Suppressor macrophage (primary cell): ENCODE measurements at regions not wholly inside any gene's neighbourhood (a gene's known extent, or its start where the extent isn't known, plus 50 kb on each side); places are given as distances from the start of the nearest gene placed in this dataset.
"Not testable (repeated sequence)": the region's sequence is repeated elsewhere in the genome, so short reads cannot be mapped to it uniquely, and the experiment has no call there.

Experiments used
- DNase-seq, 4 experiments: peaks; one replicate each; pipeline ENCODE4 v3.0.0-alpha.2; 2020 to 2022

DNA sequence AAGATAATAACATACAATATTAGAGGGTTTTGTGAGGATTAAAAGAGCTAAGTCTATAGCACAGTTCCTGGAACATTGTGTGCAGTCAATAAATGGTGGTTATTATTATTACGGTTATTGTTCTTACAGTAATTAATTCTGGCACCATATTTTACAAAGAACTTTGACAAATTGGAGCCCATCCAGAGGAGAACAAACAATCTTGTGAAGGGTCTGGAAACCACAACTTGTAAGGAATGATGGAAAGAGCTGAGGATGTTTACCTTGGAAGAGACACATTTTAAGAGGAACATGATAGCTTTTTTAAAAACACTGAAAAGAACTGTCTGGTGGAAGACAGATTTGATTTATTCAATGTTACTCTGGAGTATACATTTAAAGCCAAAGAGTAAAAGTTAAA, 150.5 kb upstream of the KRR1 start:
- no peak for DNase-seq

DNA sequence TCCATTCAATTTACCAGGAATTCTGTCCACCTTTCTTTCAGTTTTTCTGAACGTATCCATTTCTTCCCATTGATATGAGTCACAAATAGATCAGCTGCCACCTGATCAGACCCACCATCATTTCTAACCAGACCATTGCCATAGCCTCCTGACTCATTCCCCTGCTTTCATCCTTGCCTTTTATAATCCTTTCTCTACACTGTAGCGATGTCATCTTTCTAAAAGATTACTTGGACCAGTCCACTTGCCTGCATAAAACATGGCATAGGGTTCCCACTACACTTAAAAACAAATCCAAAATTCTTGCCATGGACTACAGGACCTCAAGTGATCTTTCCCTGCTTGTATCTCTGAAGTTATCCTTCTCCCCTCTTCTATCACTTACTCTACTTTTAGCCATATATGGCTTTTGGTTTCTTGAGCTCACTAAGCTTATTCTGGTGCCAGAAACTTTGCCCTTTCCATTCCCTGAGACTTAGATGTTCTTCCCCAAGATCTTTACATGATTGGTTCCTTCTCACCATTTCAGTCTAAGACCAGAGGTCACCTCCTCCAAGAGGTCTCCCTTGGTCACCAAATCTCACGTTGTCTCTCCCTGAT, 149.5 kb upstream of the KRR1 start:
- no peak for DNase-seq

DNA sequence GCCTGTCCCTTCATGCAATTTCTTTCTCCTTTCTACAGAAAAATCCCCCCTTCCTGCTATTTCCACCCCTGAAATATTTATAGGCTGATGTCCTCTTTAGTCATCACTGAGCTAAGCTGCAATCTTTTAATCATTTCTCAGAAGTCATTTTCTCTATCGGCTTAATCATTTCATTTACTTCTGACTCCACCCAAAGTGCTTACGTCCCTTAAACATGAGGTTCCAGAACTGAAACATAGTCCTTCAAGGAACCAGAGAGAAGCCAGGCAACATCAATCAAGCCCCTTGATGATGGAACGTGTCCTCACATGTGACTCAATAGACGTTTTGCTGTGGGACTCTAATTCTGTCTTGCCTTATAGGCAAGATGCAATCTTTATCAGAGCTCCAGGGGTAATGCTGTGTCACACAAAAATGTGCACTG, 148.7 kb upstream of the KRR1 start:
- no peak for DNase-seq

DNA sequence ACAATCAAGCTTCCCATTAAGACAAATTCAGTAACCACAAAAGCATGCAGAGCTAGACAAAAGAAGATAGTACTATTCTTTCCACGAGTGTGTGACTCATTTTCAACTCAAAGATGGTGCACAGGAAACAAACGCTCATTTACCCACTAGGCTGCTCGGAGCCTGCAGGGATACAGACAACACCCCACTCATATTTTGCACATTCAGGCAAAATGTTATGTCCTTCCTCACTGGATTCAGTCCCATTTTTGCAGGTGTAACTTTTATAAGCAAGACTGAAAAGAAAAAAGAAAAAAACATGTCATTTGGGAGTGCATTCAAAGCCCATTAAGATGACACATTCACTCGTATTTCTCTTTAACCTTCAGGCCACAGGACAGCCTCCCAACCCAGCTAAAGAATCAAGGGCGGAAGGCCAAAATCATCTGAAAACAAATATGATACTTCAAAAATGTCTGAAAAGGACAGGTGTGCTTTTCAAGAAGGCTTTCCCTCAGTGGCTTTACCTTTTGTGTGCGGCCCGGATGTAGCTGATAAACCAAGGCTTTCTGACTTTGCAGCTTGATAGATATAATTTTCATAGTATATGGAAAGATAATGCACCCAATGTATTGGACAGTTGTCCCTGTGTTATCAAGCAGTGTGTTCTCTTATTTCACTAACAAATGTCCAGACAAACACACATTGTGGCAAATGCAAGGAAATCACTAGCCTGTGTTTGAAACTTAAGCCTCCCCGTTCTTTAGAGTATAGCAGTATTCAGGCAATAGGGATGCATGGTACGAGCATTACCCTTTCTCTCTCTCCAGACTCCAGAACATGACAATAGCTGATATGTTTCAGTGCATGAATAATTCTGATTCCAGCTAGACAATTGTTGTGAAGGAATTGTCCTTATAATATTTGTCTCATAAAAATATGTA, 147.8 kb upstream of the KRR1 start:
- DNase-seq = peak; percentile 6 to 52 (median 32)

DNA sequence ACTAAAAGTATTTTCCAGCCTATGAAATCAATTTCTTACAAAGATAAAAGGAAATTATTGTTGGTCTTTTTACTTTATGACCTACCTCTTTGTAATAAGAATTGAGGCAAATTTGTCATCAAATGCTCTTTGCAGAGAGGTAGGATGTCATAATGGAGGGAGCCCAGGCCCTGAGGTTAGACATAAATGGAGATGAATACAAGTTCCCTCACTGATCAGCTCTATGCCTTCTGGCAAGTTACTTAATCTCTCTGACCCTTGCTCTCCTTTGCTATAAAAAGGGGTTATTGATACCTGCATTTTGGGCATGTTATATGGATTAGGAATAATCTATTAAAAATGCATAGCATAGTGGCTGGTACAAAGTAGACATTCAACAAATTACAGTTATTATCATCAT, 146.9 kb upstream of the KRR1 start:
- no peak for DNase-seq

DNA sequence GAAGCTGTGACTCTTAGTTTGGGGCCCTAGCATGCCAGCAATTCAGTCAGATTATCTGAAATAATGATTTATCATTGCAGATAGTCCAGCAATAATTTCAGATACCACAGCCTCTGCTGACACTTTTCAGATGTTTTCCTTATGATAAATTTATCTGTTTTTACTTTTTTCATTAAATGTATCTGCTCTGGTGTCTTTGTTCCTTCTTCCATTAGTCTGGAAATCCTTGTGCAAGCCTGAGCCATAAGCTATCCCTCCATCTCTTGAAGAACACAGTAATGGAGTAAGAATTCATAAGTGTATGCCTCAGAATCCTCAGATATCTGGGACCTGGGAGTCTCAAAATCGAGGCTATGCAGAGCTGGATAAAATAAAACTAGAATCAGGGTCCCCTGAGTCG, 146.4 kb upstream of the KRR1 start:
- DNase-seq = no peak

DNA sequence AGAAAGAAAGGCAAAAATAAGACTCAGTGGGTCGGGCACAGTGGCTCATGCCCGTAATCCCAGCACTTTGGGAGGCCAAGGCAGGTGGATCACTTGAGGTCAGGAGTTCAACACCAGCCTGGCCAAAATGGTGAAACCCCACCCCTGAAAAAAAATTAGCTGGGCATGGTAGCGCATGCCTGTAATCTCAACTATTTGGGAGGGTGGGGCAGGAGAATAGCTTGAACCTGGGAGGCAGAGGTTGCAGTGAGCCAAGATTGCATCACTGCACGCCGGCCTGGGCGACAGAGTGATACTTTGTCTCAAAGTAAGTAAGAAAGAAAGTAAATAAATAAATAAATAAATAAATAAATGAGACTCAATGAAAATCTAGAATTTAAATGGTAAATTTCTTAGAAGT, 145.9 kb upstream of the KRR1 start:
- DNase-seq = not testable (repeated sequence)

DNA sequence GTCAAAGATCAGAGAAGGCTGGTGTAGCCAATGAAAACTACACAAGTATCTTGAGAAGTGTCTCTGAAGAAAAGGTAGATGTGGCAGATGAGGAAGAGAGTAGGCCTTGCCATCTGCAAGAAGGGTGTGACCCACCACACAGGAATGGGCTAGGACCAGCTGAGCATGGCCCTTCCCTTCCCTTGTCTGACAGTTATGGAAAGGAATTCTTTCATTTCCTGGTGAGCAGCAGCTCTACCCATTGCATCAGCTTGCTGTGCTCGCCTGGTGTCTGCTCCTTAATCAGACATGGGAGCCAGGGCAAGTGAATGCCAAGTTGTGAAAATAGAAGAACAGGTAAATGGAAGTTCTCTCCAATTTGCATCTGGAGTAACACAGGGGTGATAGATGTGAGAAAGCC, 145.2 kb upstream of the KRR1 start:
- no peak for DNase-seq

DNA sequence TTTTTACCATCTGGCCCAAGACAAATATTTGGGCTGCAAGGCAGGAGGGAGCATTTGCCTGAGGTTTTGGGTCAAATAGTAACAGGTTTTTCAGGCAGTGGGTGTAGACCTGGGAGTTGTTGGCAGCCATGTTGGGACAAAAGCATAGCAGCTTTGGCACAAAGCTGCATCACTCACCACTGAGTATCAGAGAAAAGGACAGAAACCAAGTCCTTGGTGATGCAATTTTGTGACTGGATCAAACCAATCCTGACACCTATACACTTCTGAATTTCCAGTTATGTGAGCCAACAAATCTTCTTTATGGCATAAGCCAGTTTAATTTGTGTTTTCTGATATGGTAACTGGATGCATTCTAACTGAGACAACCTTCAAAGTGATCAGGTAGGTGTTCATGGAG, 144.8 kb upstream of the KRR1 start:
- no peak for DNase-seq

DNA sequence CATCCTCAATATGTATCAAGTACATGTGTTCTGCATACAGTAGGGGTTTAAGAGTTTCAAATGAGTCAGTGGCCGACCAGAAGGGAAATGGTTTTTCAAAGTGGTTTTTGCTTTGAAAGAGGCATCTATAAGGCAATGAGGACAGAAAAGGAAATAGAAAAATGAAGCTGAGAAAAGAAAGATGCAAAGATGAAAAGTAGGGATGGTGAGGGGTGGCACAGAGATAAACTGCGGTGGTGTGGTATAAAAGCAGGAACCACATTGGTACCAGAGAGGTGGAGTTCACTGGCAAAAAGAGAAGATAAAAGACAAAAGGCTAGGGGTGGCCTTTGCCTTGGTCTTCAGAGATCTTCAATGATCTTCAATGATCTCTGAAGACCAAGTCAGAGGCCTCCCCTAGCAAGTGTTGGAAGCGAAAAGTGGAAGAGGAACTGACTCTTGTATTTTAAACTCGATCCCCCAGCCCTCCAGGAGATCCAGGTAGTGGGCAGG, 144.0 kb upstream of the KRR1 start:
- DNase-seq = no peak

DNA sequence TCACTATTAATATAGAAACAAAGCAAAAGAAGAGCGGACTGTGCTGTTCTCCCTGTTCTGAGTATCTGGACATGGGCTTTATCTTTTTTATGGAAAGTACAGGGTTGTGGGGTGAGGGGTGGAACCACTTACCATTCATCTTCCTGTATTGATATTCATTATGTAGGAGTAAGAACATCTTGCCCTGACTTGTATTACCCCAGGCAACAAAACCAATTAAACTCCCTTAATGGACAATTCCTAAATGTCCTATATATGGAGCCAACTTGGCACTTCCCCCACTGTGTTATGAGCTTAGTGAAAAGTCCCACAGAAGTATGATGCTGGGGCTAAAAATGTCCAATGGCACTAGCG, 139.9 kb upstream of the KRR1 start:
- DNase-seq = no peak

DNA sequence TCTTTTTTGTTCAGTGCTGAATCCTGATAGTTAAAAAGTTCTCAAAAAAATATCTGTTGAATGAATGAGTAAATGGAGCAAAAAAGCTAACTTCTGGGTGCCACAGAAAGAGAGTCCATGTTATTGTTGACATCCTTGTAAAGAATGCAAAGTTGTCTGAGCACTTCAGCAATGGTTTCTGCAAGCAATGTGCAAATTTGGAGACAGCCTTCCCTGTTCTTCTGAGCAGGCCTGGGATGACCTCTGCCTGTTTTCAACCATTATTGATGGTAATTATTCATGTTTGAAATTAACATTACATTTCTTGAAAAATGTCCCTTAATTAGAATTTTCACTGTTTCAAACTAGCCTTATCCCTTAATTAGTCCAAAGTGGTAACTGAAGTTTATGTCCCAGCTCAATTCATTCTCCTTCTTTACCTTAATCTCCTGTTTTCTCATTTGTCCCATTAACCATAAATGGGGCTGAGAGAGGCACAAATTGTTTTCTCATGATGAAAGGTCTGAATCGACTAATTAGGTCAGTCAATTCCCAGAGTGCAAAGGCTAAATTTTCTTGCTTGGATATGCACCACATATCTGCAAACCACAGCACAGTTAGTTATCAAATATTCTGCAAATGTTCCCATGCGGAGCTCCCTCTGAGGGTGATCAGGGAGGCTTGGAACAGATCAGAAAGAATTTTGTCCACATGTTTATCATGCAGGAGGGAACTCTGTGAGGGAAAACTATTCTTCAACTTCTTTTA, 139.4 kb upstream of the KRR1 start:
- DNase-seq = no peak

DNA sequence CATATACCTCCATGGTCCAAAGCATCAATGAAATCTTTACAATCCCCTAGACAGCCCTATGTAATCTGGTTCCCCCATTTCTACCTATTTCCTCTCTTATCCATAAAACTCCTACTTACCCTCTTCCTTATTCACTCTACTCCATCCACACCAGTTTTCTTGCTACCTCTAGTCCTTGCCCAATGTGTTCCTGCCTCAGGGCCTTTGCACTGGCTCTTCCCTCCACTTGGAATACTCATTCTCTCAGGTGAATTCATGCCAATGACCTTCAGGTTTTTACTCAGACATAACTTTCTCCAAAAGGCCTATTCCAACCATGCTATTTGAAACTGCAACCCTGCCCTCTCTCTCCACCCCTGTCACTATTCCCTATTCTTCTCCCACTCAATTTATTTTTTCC, 138.7 kb upstream of the KRR1 start:
- DNase-seq = no peak

DNA sequence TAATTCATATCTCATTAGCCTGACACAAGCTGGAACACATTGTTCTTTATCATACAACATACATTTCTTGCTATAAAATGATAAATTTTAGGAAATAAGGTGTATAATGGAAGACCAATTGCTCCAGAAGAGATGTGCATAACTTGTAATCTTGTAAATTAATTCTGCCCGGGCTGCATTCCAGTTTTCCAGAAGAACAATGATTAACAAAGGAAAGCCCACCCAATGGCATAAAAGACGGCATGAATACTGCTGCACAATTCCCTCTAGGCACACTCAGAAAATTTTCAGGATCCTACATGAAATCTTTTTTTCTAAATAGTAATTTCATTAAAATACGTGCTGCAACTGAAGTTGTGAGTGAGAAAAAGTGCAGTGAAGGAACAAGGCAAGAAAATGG, 137.4 kb upstream of the KRR1 start:
- no peak for DNase-seq

DNA sequence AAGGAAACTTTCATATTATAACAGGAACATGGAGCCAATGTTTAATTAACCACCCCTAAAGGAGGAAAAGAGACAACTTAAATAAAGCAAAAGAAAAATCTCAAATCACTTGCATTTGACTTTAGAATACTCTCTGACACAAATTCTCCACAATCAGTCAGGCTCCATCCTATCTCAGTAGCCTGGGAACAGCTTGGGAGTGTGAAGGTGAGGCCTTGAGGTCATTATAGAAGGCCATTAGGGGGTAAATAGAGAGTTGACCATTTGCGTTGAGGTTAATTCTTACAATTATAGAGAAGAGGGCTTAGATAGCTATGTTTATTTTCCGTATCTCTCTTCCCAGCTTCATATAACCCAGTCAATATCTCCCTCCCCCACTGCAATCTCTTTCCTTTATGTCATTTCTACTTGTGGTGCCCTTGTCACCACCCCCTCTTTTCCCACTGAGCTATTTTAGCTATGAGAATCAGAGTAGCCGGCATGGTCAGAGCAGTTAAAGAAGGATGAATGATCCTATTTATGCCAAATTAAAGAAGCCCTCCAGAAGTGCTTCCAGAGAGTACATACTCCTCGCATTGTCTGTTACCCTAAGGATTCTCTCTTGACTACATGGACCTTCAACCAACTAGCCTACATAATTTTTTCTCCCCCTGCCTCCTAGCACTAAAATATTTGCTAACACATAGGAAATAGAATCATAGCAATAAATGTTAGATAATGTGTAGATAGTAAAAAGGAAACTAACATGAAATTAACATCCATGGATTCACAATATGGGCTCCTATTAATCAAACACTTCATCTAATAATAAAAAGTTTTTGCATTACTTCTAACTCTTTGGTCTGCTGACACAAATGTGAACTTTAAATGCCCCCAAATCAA, 135.2 kb upstream of the KRR1 start:
- DNase-seq = no peak

DNA sequence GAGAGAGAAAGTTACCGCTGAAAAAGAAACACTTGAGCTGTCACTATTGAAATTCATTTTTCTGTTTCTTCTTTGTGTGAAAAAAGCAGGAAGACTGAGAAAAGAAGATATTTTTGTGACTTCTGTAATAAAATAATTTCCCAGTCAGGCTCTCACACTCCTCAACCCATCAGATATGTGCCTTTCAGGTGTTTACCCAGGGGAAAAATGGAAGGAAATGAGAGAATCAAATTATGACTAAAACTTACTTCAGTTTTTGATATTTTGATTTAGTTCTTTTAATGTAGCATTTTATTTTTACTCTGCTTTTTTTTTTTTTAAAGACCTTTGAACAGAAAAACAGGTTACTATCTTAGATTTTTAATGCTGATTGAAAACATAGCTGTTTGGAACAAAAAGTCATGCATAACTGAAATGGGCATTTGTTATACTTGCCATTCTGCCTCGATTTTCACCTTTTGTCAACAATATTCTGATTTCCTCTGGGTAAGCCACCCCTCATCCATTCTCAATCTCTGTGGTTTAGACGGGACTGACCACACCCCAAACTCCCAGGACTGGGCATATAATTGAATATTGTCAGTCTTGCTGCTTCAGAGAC, 133.2 kb upstream of the KRR1 start:
- no peak for DNase-seq

DNA sequence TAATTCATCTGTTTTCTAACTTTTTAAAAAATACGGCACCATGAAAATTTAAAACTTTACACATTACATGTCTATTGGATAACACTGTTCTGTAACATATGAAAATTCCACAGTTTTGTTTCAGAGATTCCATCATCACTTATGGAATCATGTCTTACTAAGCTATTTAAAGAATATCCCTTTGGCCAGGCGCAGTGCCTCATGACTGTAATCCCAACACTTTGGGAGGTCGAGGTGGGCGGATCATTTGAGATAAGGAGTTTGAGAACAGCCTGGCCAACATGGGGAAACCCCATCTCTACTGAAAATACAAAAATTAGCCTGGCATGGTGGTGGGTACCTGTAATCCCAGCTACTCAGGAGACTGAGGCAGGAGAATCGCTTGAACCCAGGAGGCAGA, 131.7 kb upstream of the KRR1 start:
- DNase-seq = not testable (repeated sequence)

DNA sequence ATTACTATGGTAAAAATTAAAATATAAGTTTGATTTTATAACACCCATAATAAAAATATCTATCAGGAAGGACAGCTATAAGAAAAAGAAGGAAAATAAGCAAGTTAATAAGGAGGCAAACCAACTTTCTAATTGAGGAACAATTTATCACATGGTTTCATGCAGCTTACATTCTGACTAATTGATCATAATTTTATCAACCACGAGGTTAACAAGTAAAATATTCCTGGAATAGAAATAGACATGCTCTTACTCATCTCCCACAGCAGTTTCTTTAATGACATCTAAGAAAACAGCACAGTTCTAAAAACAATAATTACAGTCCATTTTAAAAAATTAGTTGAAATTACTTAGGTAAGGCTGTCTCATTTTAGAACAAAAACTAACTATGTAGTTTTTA, 130.8 kb upstream of the KRR1 start:
- DNase-seq = peak in 2 of 4 experiments; percentile 25 to 44

DNA sequence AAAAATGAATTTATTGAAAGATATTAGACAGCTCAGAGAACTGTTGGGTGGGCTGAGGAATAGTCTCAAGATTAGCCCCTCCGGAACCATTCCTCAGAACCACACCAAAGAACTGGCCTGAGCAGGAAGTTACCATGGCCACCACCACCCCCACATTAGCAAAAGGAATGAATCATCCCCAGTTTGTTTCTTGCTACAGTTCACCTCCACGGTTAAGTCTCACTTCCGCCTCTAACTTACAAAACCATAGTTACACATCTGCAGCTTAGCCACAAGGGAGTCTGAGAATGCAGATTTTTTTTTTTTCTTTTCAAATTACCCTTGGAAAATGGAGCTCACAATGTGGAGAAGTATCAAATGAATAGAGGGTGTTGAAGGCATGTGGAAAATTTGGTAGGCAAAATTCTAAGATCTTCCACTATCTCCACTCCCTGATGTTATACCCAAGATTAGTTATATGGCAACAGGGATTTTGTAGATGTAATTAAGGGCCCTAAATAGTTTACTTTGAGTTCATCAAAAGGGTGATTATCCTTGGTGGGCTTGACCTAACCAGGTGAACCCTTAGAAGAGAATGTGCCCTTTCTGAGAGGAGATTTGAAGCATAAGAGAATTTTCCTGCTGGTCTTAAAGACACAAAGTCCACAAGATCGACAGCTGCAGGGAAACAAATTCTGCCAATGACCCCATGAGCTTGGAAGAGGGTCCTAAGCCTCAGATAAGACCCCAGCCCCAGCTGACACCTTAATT, 129.8 kb upstream of the KRR1 start:
- DNase-seq = peak; percentile 24 to 80 (median 56)

DNA sequence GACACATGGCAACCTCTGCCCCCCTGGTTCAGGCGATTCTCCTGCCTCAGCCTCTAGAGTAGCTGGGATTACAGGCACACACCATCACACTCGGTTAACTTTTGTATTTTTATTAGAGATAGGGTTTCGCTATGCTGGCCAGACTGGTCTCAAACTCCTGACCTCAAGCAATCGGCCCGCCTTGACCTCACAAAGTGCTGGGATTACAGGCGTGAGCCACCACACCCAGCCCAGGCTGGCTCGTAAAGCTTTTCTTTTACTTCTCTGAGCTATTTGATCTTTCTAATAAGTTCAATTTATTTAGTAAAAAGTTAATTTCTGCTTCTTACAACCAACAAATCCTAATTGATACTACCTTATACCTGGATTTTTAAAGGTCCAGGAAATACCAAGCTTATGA, 127.4 kb upstream of the KRR1 start:
- DNase-seq = no peak

DNA sequence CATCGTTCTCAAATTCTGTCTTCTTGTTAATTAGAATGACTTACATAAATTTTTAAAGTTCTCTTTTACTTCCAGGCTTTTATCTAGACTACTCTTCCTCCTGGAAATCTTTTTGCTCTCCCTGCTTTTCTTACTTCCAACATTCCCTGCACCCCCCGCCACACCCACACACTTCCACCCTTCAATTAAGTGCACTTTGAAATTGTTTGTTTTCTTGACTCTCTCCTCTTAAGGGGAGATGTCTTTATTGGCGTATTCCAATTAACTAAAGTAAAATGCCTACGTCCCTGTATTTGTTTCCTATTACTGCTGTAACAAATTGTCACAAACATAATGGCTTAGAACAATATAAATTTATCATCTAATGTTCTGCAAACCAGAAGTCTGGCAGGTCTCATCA, 125.2 kb upstream of the KRR1 start:
- no peak for DNase-seq
